AG09319 (cell line): ENCODE measurements at regions not wholly inside any gene's neighbourhood (a gene's known extent, or its start where the extent isn't known, plus 50 kb on each side); places are given as distances from the start of the nearest gene placed in this dataset.
"Not testable (repeated sequence)": the region's sequence is repeated elsewhere in the genome, so short reads cannot be mapped to it uniquely, and the experiment has no call there.

Experiments
- DNase-seq: peaks from one replicate; pipeline ENCODE4 v3.0.0-alpha.2; 2010; ENCODE audit warnings: low read depth; ENCODE audit errors: extremely low read depth
- CTCF ChIP-seq: IDR thresholded peaks from 2 replicates; pipeline ENCODE4 v1.5.1; 2011; ENCODE audit warnings: low read depth, mild to moderate bottlenecking, inconsistent platforms, low read length, moderate library complexity

- no peak for DNase-seq
- TF ChIP-seq CTCF: no peak
These were observed 209.4 kb upstream of the ATP6AP2 start for GRCh38 chrX:40371376-40371775.

- TF ChIP-seq CTCF: no peak
- no peak for DNase-seq
These were observed 212.1 kb upstream of the ATP6AP2 start for GRCh38 chrX:40368611-40369061.

DNA sequence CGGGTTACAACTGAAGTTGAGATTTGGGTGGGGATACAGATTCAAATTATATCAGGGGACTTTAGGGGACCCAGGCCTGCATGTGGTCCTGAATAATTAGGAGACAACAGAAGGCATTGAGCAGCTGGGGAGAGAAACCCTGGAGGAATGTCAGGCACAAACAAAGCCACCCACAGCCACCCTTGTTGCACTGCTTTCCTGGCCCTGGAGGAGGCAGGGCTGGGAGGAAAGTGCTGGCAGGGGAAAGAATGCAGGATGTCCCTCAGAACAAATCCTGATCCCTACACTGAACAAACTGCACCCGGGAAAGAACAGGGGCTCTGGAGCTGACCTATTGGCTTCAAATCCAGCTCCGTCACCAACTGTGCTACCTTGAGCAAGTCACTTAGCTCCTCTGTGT, 214.1 kb upstream of the ATP6AP2 start:
- no peak for DNase-seq
- TF ChIP-seq CTCF: no peak

DNA sequence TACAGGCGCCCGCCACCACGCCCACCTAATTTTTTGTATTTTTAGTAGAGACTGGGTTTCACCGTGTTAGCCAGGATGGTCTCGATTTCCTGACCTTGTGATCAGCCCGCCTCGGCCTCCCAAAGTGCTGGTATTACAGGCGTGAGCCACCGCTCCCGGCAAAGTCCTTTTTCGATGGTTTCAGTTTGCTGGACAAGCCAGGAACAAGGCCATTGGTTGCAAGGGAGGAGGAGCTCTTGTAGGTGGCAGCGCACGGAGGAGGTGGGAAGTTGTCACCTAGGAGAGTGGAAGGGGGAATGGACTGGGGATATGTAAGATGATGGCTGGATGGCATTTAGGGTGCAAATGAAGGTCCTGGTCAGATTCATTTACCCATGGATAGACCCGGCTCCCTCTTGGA, 218.5 kb upstream of the ATP6AP2 start:
- not testable (repeated sequence) for DNase-seq

- no peak for DNase-seq
- TF ChIP-seq CTCF: no peak
These were observed 220.2 kb upstream of the ATP6AP2 start for GRCh38 chrX:40360557-40360956.

DNA sequence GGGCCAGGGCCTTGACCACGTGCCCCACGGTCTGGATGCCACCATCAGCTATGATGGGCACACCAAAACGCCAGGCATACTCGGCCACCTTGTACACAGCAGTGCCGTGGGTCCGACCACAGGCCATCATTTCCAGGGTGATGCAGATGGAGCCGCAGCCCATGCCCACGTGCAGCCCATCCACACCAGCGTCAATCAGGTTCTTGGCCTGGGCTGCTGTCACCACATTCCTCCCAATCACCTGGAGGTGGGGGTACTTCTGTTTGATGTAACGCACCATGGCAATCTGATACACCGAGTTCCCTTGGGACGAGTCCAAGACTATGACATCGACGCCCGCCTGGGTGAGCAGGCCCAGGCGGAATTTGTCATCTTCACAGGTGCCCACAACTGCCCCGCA, 221.2 kb upstream of the ATP6AP2 start:
- DNase-seq: no peak
- no peak for TF ChIP-seq CTCF

- TF ChIP-seq CTCF: no peak
- DNase-seq: no peak
These were observed 221.8 kb upstream of the ATP6AP2 start for GRCh38 chrX:40358994-40359393.

DNA sequence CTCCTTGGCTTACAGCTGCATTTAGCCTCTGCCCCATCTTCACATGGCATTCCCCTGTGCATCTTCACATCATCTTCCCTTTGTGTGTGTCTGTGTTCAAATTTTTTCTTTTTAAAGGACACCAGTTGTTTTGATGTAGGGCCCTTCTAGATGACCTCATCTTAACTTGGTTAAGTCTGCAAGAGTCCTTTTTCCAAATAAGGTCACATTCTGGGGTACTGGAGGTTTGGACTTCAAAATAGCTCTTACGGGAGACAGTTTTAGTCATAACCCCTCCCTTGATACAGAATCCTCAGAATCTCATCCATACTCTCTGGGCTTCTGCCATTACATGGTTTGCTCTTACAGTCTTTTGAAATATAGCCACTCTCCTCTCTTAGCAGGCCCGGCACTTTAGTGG, 231.5 kb upstream of the ATP6AP2 start:
- DNase-seq: no peak
- TF ChIP-seq CTCF: no peak
